Neural cell (in vitro differentiated cells): ENCODE measurements at regions not wholly inside any gene's neighbourhood (a gene's known extent, or its start where the extent isn't known, plus 50 kb on each side); places are given as distances from the start of the nearest gene placed in this dataset.

ENCODE experiments used
- H2AFZ ChIP-seq: fragments of 200-600, 300-800 bp; sonication (generic), shearing (Covaris generic); 2 replicates; pipeline ENCODE4 v1.6.0; 2014; ENCODE audit warnings: low read depth, mild to moderate bottlenecking, antibody characterized with exemption, low read length, moderate library complexity
- H3F3A ChIP-seq: fragments of 200-600 bp; shearing (Covaris generic); 2 replicates; pipeline ENCODE4 v1.6.1; 2016; ENCODE audit warnings: mild to moderate bottlenecking, moderate library complexity, mixed read lengths, antibody characterized with exemption, low read length; ENCODE audit not compliant: insufficient read depth, poor library complexity, severe bottlenecking
- H3K27ac ChIP-seq: fragments of 200-600, 300-800 bp; sonication (generic), shearing (Covaris generic); 2 replicates; pipeline ENCODE4 v1.5.1; 2014; ENCODE audit warnings: mild to moderate bottlenecking, low read length, moderate library complexity
- H3K27me3 ChIP-seq: fragments of 300-800, 200-600 bp; sonication (generic), shearing (Covaris generic); 2 replicates; pipeline ENCODE4 v1.6.0; 2014; ENCODE audit warnings: mild to moderate bottlenecking, low read depth, low read length, moderate library complexity; ENCODE audit not compliant: insufficient read depth
- H3K36me3 ChIP-seq: fragments of 300-800, 200-600 bp; sonication (generic), shearing (Covaris generic); 2 replicates; pipeline ENCODE4 v1.5.1; 2014; ENCODE audit warnings: mild to moderate bottlenecking, antibody characterized with exemption, low read length, moderate library complexity; ENCODE audit not compliant: insufficient read depth
- H3K4me2 ChIP-seq: fragments of 300-800, 200-600 bp; sonication (generic), shearing (Covaris generic); 2 replicates; pipeline ENCODE4 v1.6.0; 2014; ENCODE audit warnings: mild to moderate bottlenecking, low read length
- H3K4me3 ChIP-seq: fragments of 300-800, 200-600 bp; sonication (generic), shearing (Covaris generic); 2 replicates; pipeline ENCODE4 v1.5.1; 2014; ENCODE audit warnings: mild to moderate bottlenecking, low read length, moderate library complexity
- H3K79me2 ChIP-seq: fragments of 200-600 bp; shearing (Covaris generic); replicated peaks from 2 replicates; pipeline ENCODE4 v1.6.0; 2014; ENCODE audit warnings: mild to moderate bottlenecking, low read length, moderate library complexity; ENCODE audit not compliant: insufficient read depth
- H3K9ac ChIP-seq: fragments of 300-800, 200-600 bp; sonication (generic), shearing (Covaris generic); 2 replicates; pipeline ENCODE4 v1.6.1; 2016; ENCODE audit warnings: mild to moderate bottlenecking, low read length, mixed read lengths
- H3K9me2 ChIP-seq: fragments of 200-600 bp; shearing (Covaris generic); 2 replicates; pipeline ENCODE4 v1.6.1; 2016; ENCODE audit warnings: mild to moderate bottlenecking, low read length, mixed read lengths; ENCODE audit not compliant: insufficient read depth
- H3K9me3 ChIP-seq: fragments of 200-600, 300-800 bp; sonication (generic), shearing (Covaris generic); 2 replicates; pipeline ENCODE4 v1.6.1; 2016; ENCODE audit warnings: mild to moderate bottlenecking, mixed run types, low read length, moderate library complexity, mixed read lengths
- H4K20me1 ChIP-seq: fragments of 200-600 bp; shearing (Covaris generic); 2 replicates; pipeline ENCODE4 v1.6.1; 2016; ENCODE audit warnings: mild to moderate bottlenecking, mixed run types; ENCODE audit not compliant: insufficient read depth
- EP300 ChIP-seq: fragments of 450-650 bp; conservative IDR thresholded peaks from 2 replicates; pipeline ENCODE4 v1.6.1; 2014; ENCODE audit warnings: antibody characterized with exemption, mild to moderate bottlenecking, moderate library complexity; ENCODE audit not compliant: poor library complexity, severe bottlenecking
- EZH2 ChIP-seq: fragments of 200-600, 300-800 bp; shearing (Covaris generic), sonication (generic); IDR thresholded peaks from 2 replicates; pipeline ENCODE4 v1.6.1; 2014; ENCODE audit warnings: antibody characterized with exemption, low read length, borderline replicate concordance, mild to moderate bottlenecking; ENCODE audit not compliant: insufficient read depth, poor library complexity, severe bottlenecking
- MXI1 ChIP-seq: fragments of 450-650 bp; conservative IDR thresholded peaks from 2 replicates; pipeline ENCODE4 v1.6.1; 2014; ENCODE audit warnings: antibody characterized with exemption, mild to moderate bottlenecking; ENCODE audit not compliant: poor library complexity, severe bottlenecking
- POLR2AphosphoS5 ChIP-seq: IDR thresholded peaks from 2 replicates; pipeline ENCODE4 v1.6.1; 2012
- RAD21 ChIP-seq: fragments of 450-650 bp; conservative IDR thresholded peaks from 2 replicates; pipeline ENCODE4 v1.6.1; 2014; ENCODE audit warnings: antibody characterized with exemption, mild to moderate bottlenecking, moderate library complexity
- REST ChIP-seq: IDR thresholded peaks from 2 replicates; pipeline ENCODE4 v1.6.1; 2012; ENCODE audit warnings: borderline replicate concordance
- SMC3 ChIP-seq: fragments of 450-650 bp; conservative IDR thresholded peaks from 2 replicates; pipeline ENCODE4 v1.6.1; 2014; ENCODE audit warnings: antibody characterized with exemption, mild to moderate bottlenecking, moderate library complexity; ENCODE audit not compliant: poor library complexity
- TAF1 ChIP-seq: IDR thresholded peaks from 2 replicates; pipeline ENCODE4 v1.6.1; 2012; ENCODE audit warnings: low read depth
- TF ChIP-seq, protein P1 (sequence below): fragments of 450-650 bp; IDR thresholded peaks from 2 replicates; pipeline ENCODE4 v1.5.1; 2014; ENCODE audit warnings: antibody characterized with exemption, mild to moderate bottlenecking, moderate library complexity; ENCODE audit not compliant: poor library complexity, severe bottlenecking

GRCh38 chr5:93899026-93899600 is 157.7 kb upstream of the POU5F2 start:
- H3K36me3 ChIP-seq, result no peaks in the 10 kb centered on the region
- no peak overlapping the region for H3K4me3 ChIP-seq
- no peaks in the 10 kb centered on the region for H3K9me3 ChIP-seq
- TF ChIP-seq SMC3, result no peak
- TF ChIP-seq, protein P1, sequence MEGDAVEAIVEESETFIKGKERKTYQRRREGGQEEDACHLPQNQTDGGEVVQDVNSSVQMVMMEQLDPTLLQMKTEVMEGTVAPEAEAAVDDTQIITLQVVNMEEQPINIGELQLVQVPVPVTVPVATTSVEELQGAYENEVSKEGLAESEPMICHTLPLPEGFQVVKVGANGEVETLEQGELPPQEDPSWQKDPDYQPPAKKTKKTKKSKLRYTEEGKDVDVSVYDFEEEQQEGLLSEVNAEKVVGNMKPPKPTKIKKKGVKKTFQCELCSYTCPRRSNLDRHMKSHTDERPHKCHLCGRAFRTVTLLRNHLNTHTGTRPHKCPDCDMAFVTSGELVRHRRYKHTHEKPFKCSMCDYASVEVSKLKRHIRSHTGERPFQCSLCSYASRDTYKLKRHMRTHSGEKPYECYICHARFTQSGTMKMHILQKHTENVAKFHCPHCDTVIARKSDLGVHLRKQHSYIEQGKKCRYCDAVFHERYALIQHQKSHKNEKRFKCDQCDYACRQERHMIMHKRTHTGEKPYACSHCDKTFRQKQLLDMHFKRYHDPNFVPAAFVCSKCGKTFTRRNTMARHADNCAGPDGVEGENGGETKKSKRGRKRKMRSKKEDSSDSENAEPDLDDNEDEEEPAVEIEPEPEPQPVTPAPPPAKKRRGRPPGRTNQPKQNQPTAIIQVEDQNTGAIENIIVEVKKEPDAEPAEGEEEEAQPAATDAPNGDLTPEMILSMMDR, result peak; percentile 37
- H3K79me2 ChIP-seq, result no peaks in the 10 kb centered on the region
- H3K4me2 ChIP-seq, result no peak overlapping the region
- H2AFZ ChIP-seq, result no peak overlapping the region
- no peaks in the 10 kb centered on the region for H3F3A ChIP-seq
- no peak overlapping the region for H3K9ac ChIP-seq
- H4K20me1 ChIP-seq, result no peaks in the 10 kb centered on the region
- H3K27me3 ChIP-seq, result peaks cover 8% of the 10 kb centered on the region
- H3K27ac ChIP-seq, result no peak overlapping the region
- no peaks in the 10 kb centered on the region for H3K9me2 ChIP-seq

DNA sequence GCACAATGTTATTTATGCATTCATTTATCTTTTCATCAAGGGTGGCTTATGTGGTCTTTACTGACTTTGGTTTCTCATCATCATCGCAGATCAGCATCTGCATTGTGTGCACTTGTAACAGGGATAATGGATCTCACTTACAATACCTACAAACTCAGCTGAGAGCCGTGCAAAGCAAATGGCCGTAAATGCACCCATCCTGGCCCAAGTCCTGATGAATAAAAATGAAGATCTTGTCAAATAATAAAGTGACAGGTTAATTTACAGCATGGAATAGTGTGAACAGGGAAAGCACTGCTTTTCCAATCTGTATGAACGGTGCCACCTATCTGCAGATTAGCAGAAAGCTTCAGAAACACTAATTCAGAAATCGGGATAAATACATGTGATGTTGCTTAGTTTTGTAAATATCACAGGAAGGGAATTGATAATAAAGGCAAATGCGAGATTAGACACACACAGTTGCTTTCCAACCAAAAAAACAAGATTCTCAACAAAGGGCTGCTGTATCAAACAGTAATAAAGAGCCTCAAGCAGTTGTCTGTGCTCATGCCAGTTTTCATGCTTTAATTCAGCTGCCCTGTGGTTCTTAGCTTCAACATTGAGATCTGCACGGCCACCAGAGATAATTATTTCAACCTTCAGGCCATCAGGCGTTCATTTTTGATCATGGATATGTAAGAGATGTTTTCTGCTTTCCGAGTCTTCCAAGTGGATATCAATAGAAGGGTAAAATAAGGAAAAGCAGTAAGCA is 153.4 kb upstream of the POU5F2 start:
- Histone ChIP-seq H3K27ac (peak overlapping the region; percentile 60), H3K36me3 (no peaks in the 10 kb centered on the region), H3F3A (no peaks in the 10 kb centered on the region), H3K79me2 (no peaks in the 10 kb centered on the region), H3K27me3 (peaks cover 8% of the 10 kb centered on the region), H3K9ac (no peak overlapping the region), H3K9me3 (no peaks in the 10 kb centered on the region), H3K4me2 (peak overlapping the region; percentile 59), H2AFZ (no peak overlapping the region), H4K20me1 (no peaks in the 10 kb centered on the region), H3K4me3 (peak overlapping the region; percentile 46), H3K9me2 (no peaks in the 10 kb centered on the region)
- TF ChIP-seq MXI1, result no peak
- peak; percentile 18 for TF ChIP-seq REST
- TF ChIP-seq EZH2, result no peak
- TF ChIP-seq, protein P1, result peak; percentile 85
- peak; percentile 33 for TF ChIP-seq POLR2AphosphoS5
- peak; percentile 72 for TF ChIP-seq SMC3
- TF ChIP-seq TAF1, result no peak
- TF ChIP-seq RAD21, result peak; percentile 73
- TF ChIP-seq EP300, result peak; percentile 70
